ENCODE measurements at regions not wholly inside any gene's neighbourhood (a gene's known extent, or its start where the extent isn't known, plus 50 kb on each side); places are given as distances from the start of the nearest gene placed in this dataset.

DNA sequence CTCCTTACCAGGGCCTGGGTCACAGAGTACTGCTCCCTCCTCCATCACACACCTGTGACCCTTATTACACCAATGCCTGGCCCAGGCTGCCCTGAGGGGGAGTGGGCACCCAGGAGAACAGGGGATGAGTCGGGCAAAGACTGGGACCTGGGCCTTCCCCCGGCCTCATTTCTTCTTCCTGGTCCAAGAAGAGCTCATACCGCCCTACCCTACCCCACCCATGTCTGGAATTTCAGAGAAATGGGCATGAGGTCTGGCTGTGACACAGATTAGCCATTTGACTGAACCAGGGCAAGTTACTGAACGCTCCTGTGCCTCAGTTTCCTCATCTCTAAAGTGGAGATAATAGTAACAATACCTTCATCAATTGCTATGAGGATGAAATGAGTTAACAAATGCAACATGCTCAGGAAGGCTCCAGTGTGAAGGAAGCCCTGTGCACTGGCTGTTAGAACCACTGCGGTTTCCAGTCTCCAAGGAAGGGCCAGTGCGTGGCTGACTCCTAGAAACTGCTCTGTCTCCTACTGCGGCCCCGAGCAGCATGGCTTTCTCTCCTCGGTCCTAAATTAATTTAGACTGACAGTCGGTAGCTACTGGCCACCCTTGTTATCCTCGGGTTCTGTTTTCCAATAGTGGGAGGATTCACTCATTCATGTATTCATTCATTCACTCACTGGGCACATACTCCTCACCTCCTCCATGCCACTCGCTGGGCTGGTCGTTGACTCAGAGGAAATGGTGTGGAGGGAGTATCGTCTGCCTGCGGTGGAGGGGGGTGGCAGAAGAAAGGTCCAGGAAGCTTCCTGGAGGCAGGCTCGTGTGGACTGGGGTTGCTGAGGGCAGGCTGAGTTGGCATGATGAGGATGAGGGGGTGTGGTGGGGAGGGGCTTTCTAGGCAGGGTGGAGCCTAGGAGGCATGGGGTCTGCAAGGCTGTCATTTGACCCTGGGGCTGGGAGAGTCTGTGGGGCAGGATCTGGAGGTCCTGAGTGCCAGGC, 175.6 kb downstream of the GLI2 start:
- H3K27me3 ChIP-seq (replicated peaks; ENCODE audit: control insufficient read depth, insufficient read depth, low read length), result peaks cover 2% of the 10 kb centered on the region; the same call in 1 of the 2 replicates
- H3K36me3 ChIP-seq (ENCODE audit: control insufficient read depth, insufficient read depth, low read length), result no peaks in the 10 kb centered on the region
- TF ChIP-seq, protein P1, sequence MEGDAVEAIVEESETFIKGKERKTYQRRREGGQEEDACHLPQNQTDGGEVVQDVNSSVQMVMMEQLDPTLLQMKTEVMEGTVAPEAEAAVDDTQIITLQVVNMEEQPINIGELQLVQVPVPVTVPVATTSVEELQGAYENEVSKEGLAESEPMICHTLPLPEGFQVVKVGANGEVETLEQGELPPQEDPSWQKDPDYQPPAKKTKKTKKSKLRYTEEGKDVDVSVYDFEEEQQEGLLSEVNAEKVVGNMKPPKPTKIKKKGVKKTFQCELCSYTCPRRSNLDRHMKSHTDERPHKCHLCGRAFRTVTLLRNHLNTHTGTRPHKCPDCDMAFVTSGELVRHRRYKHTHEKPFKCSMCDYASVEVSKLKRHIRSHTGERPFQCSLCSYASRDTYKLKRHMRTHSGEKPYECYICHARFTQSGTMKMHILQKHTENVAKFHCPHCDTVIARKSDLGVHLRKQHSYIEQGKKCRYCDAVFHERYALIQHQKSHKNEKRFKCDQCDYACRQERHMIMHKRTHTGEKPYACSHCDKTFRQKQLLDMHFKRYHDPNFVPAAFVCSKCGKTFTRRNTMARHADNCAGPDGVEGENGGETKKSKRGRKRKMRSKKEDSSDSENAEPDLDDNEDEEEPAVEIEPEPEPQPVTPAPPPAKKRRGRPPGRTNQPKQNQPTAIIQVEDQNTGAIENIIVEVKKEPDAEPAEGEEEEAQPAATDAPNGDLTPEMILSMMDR (IDR thresholded peaks at IDR 0.05; ENCODE audit: insufficient read depth, low read length, poor library complexity, severe bottlenecking), result no peak
- no peak for DNase-seq (ENCODE audit: extremely low read depth, insufficient read length)
- no peak overlapping the region for H3K4me3 ChIP-seq (replicated peaks; ENCODE audit: low read depth, low read length)

DNA sequence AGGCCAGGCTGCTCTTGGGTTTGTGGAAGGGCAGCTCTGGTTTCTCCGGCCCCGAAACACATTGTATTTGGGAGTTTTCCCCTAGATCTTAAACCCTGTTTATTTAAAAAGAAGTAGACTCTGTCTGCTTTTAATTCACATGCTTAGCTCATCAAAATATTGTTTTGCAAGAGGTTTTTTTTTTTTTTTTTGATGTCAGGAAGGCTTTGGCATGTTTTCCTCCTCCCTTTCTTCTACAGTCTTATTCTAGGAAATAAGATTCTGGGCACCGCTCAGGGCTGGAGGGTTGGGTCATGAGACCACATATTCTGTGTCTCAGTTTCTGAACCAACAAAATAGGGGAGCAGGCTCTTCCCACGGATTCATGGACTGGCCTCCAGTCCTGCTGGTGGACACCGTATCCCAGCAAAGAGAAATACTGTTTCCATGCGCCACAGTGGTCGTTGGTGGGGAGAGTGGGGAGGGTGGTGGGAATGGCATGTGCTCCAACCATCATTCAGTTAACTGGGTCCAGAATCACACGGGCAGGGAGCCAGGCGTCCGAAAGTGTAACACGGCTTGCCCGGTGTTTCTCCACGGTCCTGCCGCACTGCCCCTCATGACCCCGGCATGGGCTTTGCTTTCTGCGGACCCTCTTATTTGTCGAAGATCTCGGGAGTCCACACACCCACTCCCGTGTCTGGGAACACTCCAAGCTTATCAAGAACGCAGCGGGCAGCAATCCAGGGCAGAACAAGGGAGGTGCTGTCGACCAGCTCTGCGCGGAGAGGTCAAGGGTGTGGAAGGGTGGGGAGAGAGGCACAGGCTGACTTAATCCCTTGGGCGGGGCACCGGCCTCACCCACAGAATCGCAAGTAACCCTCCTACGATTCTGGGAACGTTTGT, 176.7 kb downstream of the GLI2 start:
- H3K27me3 ChIP-seq (replicated peaks; ENCODE audit: control insufficient read depth, insufficient read depth, low read length), result no peaks in the 10 kb centered on the region; the same call in 1 of the 2 replicates
- no peak for DNase-seq (ENCODE audit: extremely low read depth, insufficient read length)
- no peaks in the 10 kb centered on the region for H3K36me3 ChIP-seq (ENCODE audit: control insufficient read depth, insufficient read depth, low read length)
- TF ChIP-seq, protein P1 (IDR thresholded peaks at IDR 0.05; ENCODE audit: insufficient read depth, low read length, poor library complexity, severe bottlenecking), result no peak
- H3K4me3 ChIP-seq (replicated peaks; ENCODE audit: low read depth, low read length), result no peak overlapping the region

DNA sequence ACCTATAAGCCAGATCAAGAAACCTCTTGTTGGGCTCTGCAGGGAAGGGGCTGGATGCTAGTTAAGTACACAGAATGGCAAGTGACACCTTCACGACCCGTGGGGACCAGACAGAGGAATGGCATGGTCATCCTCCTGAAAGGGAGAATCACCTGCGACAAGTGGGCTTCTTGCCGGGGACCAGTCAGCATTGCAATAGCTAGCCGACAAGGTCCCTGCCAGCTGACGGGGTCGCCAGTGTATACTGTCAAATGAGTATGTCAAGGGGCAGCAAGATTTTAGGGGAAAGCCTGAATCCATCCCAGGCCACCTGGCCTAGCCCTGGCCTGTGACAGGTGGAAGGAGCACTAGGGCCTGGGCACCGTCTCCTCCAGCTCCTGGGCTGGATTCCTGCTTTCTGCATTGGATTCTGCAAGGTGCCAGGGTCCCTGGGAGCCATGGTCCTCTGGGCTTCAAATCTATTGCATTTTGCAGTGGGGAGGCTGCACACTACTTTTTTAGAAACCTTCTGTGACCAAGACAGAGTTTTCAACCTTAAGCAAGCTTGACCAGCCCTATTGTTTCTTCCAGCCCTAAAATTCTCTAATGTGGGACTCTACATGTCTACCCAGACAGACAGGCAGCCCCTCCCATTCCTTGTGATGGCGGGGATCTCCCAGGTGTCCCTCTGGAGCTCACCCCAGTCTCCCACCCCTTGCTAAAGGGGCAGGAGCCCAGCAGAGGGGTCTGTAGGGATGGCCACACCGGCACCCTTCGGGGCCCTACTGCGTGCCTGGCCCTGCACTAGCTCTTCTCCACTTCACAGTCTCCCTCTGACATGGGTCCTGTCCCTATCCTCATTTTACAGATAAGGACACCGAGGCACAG, 178.5 kb downstream of the GLI2 start:
- TF ChIP-seq, protein P1 (IDR thresholded peaks at IDR 0.05; ENCODE audit: insufficient read depth, low read length, poor library complexity, severe bottlenecking), result no peak
- Histone ChIP-seq H3K36me3 (ENCODE audit: control insufficient read depth, insufficient read depth, low read length) (no peaks in the 10 kb centered on the region), H3K4me3 (replicated peaks; ENCODE audit: low read depth, low read length) (no peak overlapping the region), H3K27me3 (replicated peaks; ENCODE audit: control insufficient read depth, insufficient read depth, low read length) (no peaks in the 10 kb centered on the region; the same call in none of the 2 replicates)
- no peak for DNase-seq (ENCODE audit: extremely low read depth, insufficient read length)

GRCh38 chr2:120914839-120915521, 179.3 kb downstream of the GLI2 start:
- no peak for DNase-seq (ENCODE audit: extremely low read depth, insufficient read length)
- TF ChIP-seq, protein P1 (IDR thresholded peaks at IDR 0.05; ENCODE audit: insufficient read depth, low read length, poor library complexity, severe bottlenecking), result no peak
- H3K27me3 ChIP-seq (replicated peaks; ENCODE audit: control insufficient read depth, insufficient read depth, low read length), result no peaks in the 10 kb centered on the region; the same call in none of the 2 replicates
- no peaks in the 10 kb centered on the region for H3K36me3 ChIP-seq (ENCODE audit: control insufficient read depth, insufficient read depth, low read length)
- H3K4me3 ChIP-seq (replicated peaks; ENCODE audit: low read depth, low read length), result no peak overlapping the region

Data from GM06990 (cell line).